Uterus (tissue), 3 donors: ENCODE measurements at regions not wholly inside any gene's neighbourhood (a gene's known extent, or its start where the extent isn't known, plus 50 kb on each side); places are given as distances from the start of the nearest gene placed in this dataset.

Experiments used
- DNase-seq, 2 donors: peaks; one replicate each; pipeline ENCODE4 v3.0.0-alpha.2; 2019 to 2020
- H3K27ac ChIP-seq, 2 donors: fragments of 200-600 bp; sonication (generic); 1 replicate in 1 of 2; 2 replicates in 1 of 2; pipeline ENCODE4 v1.5.1; 2016 to 2018
- H3K27me3 ChIP-seq, 2 donors: fragments of 200-600 bp; sonication (generic); one replicate each; pipeline ENCODE4 v1.5.1; 2018 to 2019; ENCODE audit warnings: control low read depth in 1 of 2
- H3K36me3 ChIP-seq, 2 donors: fragments of 200-600 bp; sonication (generic); one replicate each; pipeline ENCODE4 v1.5.1; 2019; ENCODE audit warnings: control low read depth in 1 of 2
- H3K4me1 ChIP-seq, 2 donors: fragments of 200-600 bp; sonication (generic); one replicate each; pipeline ENCODE4 v1.5.1; 2018 to 2019; ENCODE audit warnings: control low read depth in 1 of 2
- H3K4me3 ChIP-seq, 2 donors: fragments of 200-600 bp; sonication (generic); 1 replicate in 1 of 2; 2 replicates in 1 of 2; pipeline ENCODE4 v1.5.1; 2018 to 2019; ENCODE audit warnings: mild to moderate bottlenecking in 1 of 2
- H3K9me3 ChIP-seq, 2 donors: fragments of 200-600 bp; sonication (generic); one replicate each; pipeline ENCODE4 v1.5.1; 2019; ENCODE audit warnings: control low read depth in 1 of 2
- CTCF ChIP-seq, 4 experiments: fragments of 200-600 bp in 2 of 4; fragments of 450-650 bp in 2 of 4; sonication (generic) in 2 of 4; IDR thresholded peaks; one replicate each; pipeline ENCODE4 v1.5.1; 2016 to 2019; ENCODE audit warnings: antibody characterized with exemption in 4 of 4, mild to moderate bottlenecking in 2 of 4, moderate library complexity in 1 of 4
- POLR2A ChIP-seq, 2 donors: fragments of 450-650 bp; IDR thresholded peaks; one replicate each; pipeline ENCODE4 v1.6.1; 2016; ENCODE audit warnings: antibody characterized with exemption in 2 of 2, mild to moderate bottlenecking in 1 of 2, moderate library complexity in 1 of 2
- intact Hi-C: fragments of 100-400 bp; cut with DNase I; formaldehyde crosslinking; loops from one replicate; pipeline ENCODE4 v1.15.1; 2023; ENCODE audit warnings: low total_unique reads
- donor health status: DM: yes; HTN: yes; CAD: no.

GRCh38 chr18:5619376-5619775 lies 75.6 kb upstream of the EPB41L3 start:
- Histone ChIP-seq H3K9me3 (no peaks in the 10 kb centered on the region), H3K27me3 (no peaks in the 10 kb centered on the region), H3K4me3 (no peak overlapping the region), H3K27ac (no peak overlapping the region), H3K4me1 (no peaks in the 10 kb centered on the region), H3K36me3 (no peaks in the 10 kb centered on the region)
- intact Hi-C loops: no loop called here
- no peak for TF ChIP-seq POLR2A (IDR thresholded peaks at IDR 0.05)
- no peak for TF ChIP-seq CTCF (IDR thresholded peaks at IDR 0.05)
- no peak for DNase-seq

GRCh38 chr18:5618047-5618688 lies 74.4 kb upstream of the EPB41L3 start:
- H3K27me3 ChIP-seq: no peaks in the 10 kb centered on the region
- no peak overlapping the region for H3K4me3 ChIP-seq
- intact Hi-C loops: no loop called here
- no peaks in the 10 kb centered on the region for H3K4me1 ChIP-seq
- H3K27ac ChIP-seq: no peak overlapping the region
- no peak for DNase-seq
- no peaks in the 10 kb centered on the region for H3K36me3 ChIP-seq
- TF ChIP-seq CTCF (IDR thresholded peaks at IDR 0.05) (no peak), POLR2A (IDR thresholded peaks at IDR 0.05) (no peak)
- H3K9me3 ChIP-seq: no peaks in the 10 kb centered on the region

- H3K4me1 ChIP-seq: no peaks in the 10 kb centered on the region
- no peaks in the 10 kb centered on the region for H3K27me3 ChIP-seq
- H3K9me3 ChIP-seq: no peaks in the 10 kb centered on the region
- DNase-seq: no peak
- H3K4me3 ChIP-seq: no peak overlapping the region
- TF ChIP-seq CTCF (IDR thresholded peaks at IDR 0.05) (no peak), POLR2A (IDR thresholded peaks at IDR 0.05) (no peak)
- intact Hi-C loops: no loop called here
- H3K36me3 ChIP-seq: no peaks in the 10 kb centered on the region
- no peak overlapping the region for H3K27ac ChIP-seq
These were observed 67.4 kb upstream of the EPB41L3 start for GRCh38 chr18:5611221-5611620.

- no peak overlapping the region for H3K4me3 ChIP-seq
- H3K27me3 ChIP-seq: no peaks in the 10 kb centered on the region
- H3K27ac ChIP-seq: no peak overlapping the region
- intact Hi-C loops: no loop called here
- H3K36me3 ChIP-seq: no peaks in the 10 kb centered on the region
- H3K9me3 ChIP-seq: no peaks in the 10 kb centered on the region
- no peak for DNase-seq
- no peaks in the 10 kb centered on the region for H3K4me1 ChIP-seq
- no peak for TF ChIP-seq POLR2A (IDR thresholded peaks at IDR 0.05)
- TF ChIP-seq CTCF (IDR thresholded peaks at IDR 0.05): no peak
These were observed 65.0 kb upstream of the EPB41L3 start for GRCh38 chr18:5608846-5609245.

GRCh38 chr18:5606951-5607350 lies 63.2 kb upstream of the EPB41L3 start:
- Histone ChIP-seq H3K4me3 (no peak overlapping the region), H3K36me3 (no peaks in the 10 kb centered on the region), H3K4me1 (no peaks in the 10 kb centered on the region), H3K27ac (no peak overlapping the region), H3K27me3 (no peaks in the 10 kb centered on the region), H3K9me3 (no peaks in the 10 kb centered on the region)
- intact Hi-C loops: no loop called here
- no peak for DNase-seq
- TF ChIP-seq POLR2A (IDR thresholded peaks at IDR 0.05) (no peak), CTCF (IDR thresholded peaks at IDR 0.05) (no peak)
